ENCODE measurements at regions not wholly inside any gene's neighbourhood (a gene's known extent, or its start where the extent isn't known, plus 50 kb on each side); places are given as distances from the start of the nearest gene placed in this dataset.

DNA sequence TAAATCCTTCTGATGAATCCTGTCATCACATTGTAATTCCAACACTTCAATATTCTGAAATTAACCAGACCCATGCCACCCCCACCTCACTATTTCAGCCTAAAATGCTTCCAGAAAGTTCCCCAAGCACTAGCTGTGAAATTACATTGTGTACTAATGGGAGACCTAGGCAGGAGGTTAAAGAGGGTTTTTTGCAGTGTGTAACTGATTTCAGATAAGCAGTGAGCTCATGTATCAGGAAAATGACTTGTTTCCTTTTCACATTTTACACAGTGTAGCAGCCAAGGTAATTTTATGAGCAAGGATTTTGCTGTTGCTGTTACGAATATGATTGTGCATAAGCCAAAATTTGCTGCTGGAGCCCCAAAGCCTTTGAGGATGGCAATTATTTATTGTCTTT, 129.0 kb downstream of the INHBA start:
- no peak for TF ChIP-seq CTCF (IDR thresholded peaks at IDR 0.05; ENCODE audit: low read depth, low read length, missing control alignments)
- no peak for DNase-seq (ENCODE audit: extremely low read depth, low read depth)
- no peak overlapping the region for H3K4me3 ChIP-seq (replicated peaks; ENCODE audit: low read depth, low read length)

- no peak for DNase-seq (ENCODE audit: extremely low read depth, low read depth)
- no peak overlapping the region for H3K4me3 ChIP-seq (replicated peaks; ENCODE audit: low read depth, low read length)
- TF ChIP-seq CTCF (IDR thresholded peaks at IDR 0.05; ENCODE audit: low read depth, low read length, missing control alignments) = no peak
Measured at GRCh38 chr7:41573443-41573842, 129.4 kb downstream of the INHBA start.

- H3K4me3 ChIP-seq (replicated peaks; ENCODE audit: low read depth, low read length) = no peak overlapping the region
- no peak for TF ChIP-seq CTCF (IDR thresholded peaks at IDR 0.05; ENCODE audit: low read depth, low read length, missing control alignments)
- DNase-seq (ENCODE audit: extremely low read depth, low read depth) = no peak
Measured at GRCh38 chr7:41573015-41573414, 129.9 kb downstream of the INHBA start.

DNA sequence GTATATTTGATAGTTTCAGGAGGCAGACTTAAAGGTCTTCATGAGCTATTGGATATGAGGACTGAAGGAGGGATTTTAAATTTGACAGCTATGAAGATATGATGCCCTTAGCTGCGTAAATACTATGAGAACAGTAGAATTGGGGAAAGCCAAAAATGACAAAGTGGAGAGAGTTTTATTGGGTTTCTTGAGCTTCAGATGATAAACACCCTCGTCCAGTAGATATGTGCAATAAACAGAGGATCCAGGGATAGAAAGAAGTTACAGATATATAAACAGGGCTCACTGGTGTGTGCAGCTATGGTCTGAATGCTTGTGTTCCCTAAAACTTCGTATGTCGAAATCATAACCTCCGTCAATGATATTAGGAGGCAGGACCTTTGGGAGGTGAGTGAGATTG, 131.3 kb downstream of the INHBA start:
- DNase-seq (ENCODE audit: extremely low read depth, low read depth) = no peak

GRCh38 chr7:41570766-41571165, 132.1 kb downstream of the INHBA start:
- no peak for DNase-seq (ENCODE audit: extremely low read depth, low read depth)
- no peak overlapping the region for H3K4me3 ChIP-seq (replicated peaks; ENCODE audit: low read depth, low read length)
- TF ChIP-seq CTCF (IDR thresholded peaks at IDR 0.05; ENCODE audit: low read depth, low read length, missing control alignments) = no peak

More for the DNA sequence above, 131.3 kb downstream of the INHBA start:
- no peak overlapping the region for H3K4me3 ChIP-seq (replicated peaks; ENCODE audit: low read depth, low read length)
- no peak for TF ChIP-seq CTCF (IDR thresholded peaks at IDR 0.05; ENCODE audit: low read depth, low read length, missing control alignments)

DNA sequence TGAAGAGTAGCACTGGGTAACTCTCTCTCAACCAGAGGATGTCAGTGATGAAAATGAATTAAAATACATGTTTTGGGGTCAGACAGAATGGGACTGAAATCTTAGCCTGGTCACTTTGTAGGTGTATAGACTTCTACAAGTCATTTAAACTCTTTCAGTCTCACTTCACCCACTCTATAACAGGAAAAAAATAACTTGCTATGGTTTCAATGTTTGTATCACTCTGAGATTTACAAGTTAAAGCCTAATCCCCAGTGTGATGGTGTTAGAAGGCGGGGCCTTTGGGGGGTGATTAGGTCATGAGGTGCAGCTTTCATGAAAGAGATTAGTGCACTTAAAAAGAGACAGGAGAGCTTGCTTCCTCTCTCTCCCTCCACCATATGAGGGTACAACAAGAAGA, 134.8 kb downstream of the INHBA start:
- DNase-seq (ENCODE audit: extremely low read depth, low read depth) = no peak
- H3K4me3 ChIP-seq (replicated peaks; ENCODE audit: low read depth, low read length) = no peak overlapping the region
- TF ChIP-seq CTCF (IDR thresholded peaks at IDR 0.05; ENCODE audit: low read depth, low read length, missing control alignments) = no peak

- no peak for DNase-seq (ENCODE audit: extremely low read depth, low read depth)
- no peak overlapping the region for H3K4me3 ChIP-seq (replicated peaks; ENCODE audit: low read depth, low read length)
- no peak for TF ChIP-seq CTCF (IDR thresholded peaks at IDR 0.05; ENCODE audit: low read depth, low read length, missing control alignments)
Measured at GRCh38 chr7:41567731-41568114, 135.2 kb downstream of the INHBA start.

All from HFF-Myc (cell line).